PC-9 (cell line): ENCODE measurements at regions not wholly inside any gene's neighbourhood (a gene's known extent, or its start where the extent isn't known, plus 50 kb on each side); places are given as distances from the start of the nearest gene placed in this dataset.

Experiments
- BruUV-seq: library from RNA; stranded (reverse); fragments of 400-500 nt; replicated peaks from 2 replicates; lab custom pipeline; 2021; lab: Mats Ljungman, UMichigan
- CTCF ChIA-PET: fragments of 300-600 bp; sonication (Branson Sonifier 250); formaldehyde crosslinking; loops from one replicate; lab custom pipeline; 2022; ENCODE audit warnings: antibody characterized with exemption; lab: Charles Lee
- POLR2A ChIA-PET: fragments of 300-600 bp; sonication (Branson Sonifier 250); formaldehyde crosslinking; loops from one replicate; lab custom pipeline; 2022; ENCODE audit warnings: antibody characterized with exemption; ENCODE audit not compliant: unreplicated experiment; lab: Charles Lee
- DNase-seq, 2 experiments: peaks; one replicate each; pipeline versions ENCODE4 v3.0.0 to v3.0.0-alpha.2; 2015 to 2022; ENCODE audit warnings: mixed read lengths in 1 of 2
- H2AFZ ChIP-seq: fragments of 200-600 bp; sonication (generic); 2 replicates; pipeline ENCODE4 v1.8.1; 2017; ENCODE audit warnings: antibody characterized with exemption
- H3F3A ChIP-seq: fragments of 200-600 bp; sonication (generic); 2 replicates; pipeline ENCODE4 v1.8.1; 2017; ENCODE audit warnings: antibody characterized with exemption, mild to moderate bottlenecking, low read depth; ENCODE audit not compliant: insufficient read depth
- H3K27ac ChIP-seq: fragments of 200-600 bp; sonication (generic); 2 replicates; pipeline ENCODE4 v1.6.1; 2016; ENCODE audit warnings: mixed run types
- H3K27me3 ChIP-seq: fragments of 200-600 bp; sonication (generic); 2 replicates; pipeline ENCODE4 v1.6.1; 2016; ENCODE audit warnings: low read depth, mixed run types; ENCODE audit not compliant: insufficient read depth
- H3K36me3 ChIP-seq: fragments of 200-600 bp; sonication (generic); 2 replicates; pipeline ENCODE4 v1.6.1; 2016; ENCODE audit warnings: low read depth, mixed run types
- H3K4me1 ChIP-seq: fragments of 200-600 bp; sonication (generic); replicated peaks from 2 replicates; pipeline ENCODE4 v1.6.1; 2016; ENCODE audit warnings: mixed run types; ENCODE audit not compliant: insufficient read depth
- H3K4me2 ChIP-seq: fragments of 200-600 bp; sonication (generic); 2 replicates; pipeline ENCODE4 v1.6.1; 2017; ENCODE audit warnings: mixed run types
- H3K4me3 ChIP-seq: fragments of 200-600 bp; sonication (generic); 2 replicates; pipeline ENCODE4 v1.6.1; 2016; ENCODE audit warnings: mixed run types
- H3K79me2 ChIP-seq: fragments of 200-600 bp; sonication (generic); 2 replicates; pipeline ENCODE4 v1.6.1; 2017; ENCODE audit warnings: low read depth, mixed run types
- H3K9me2 ChIP-seq: fragments of 200-600 bp; sonication (generic); 2 replicates; pipeline ENCODE4 v1.8.1; 2017; ENCODE audit warnings: mild to moderate bottlenecking; ENCODE audit not compliant: insufficient read depth
- H3K9me3 ChIP-seq: fragments of 200-600 bp; sonication (generic); 2 replicates; pipeline ENCODE4 v1.8.1; 2016; ENCODE audit warnings: low read depth; ENCODE audit not compliant: insufficient read depth
- H4K20me1 ChIP-seq: fragments of 200-600 bp; sonication (generic); 2 replicates; pipeline ENCODE4 v1.8.1; 2017; ENCODE audit not compliant: insufficient read depth
- EZH2 ChIP-seq: fragments of 200-600 bp; sonication (generic); IDR thresholded peaks from 2 replicates; pipeline ENCODE4 v1.8.0; 2017; ENCODE audit warnings: antibody characterized with exemption, low read depth
- intact Hi-C: fragments of 100-400 bp; cut with micrococcal nuclease; formaldehyde crosslinking; loops from one replicate; pipeline ENCODE4 v1.10.0; 2022; ENCODE audit not compliant: unreplicated experiment
- TF ChIP-seq, protein P1 (sequence below): fragments of 200-600 bp; sonication (generic); conservative IDR thresholded peaks from 2 replicates; pipeline ENCODE4 v1.6.1; 2017; ENCODE audit warnings: mixed run types, antibody characterized with exemption, mild to moderate bottlenecking, moderate library complexity

DNA sequence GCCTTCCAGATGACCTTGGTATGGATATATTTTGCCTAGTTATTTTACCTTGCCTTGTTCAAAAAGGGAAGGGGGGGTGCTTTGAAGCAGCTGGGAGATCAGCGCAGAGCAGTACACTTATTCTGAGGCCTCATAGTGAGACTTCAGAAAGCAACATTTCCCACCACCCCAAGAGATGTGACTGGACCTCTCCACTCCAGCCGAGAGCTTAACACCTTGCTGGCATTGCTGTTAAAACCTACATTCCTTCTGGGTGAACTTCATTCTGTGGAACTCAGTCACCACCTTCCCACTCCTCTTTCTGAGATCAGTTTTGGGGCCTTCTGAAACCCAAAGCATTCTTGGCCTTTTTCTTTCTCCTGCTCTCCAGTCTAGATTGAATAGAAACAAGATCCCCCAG is 148.7 kb downstream of the BARHL2 start:
- Histone ChIP-seq H3K27ac (no peak overlapping the region), H3K4me1 (no peaks in the 10 kb centered on the region), H3F3A (no peaks in the 10 kb centered on the region), H3K36me3 (no peaks in the 10 kb centered on the region), H3K27me3 (no peaks in the 10 kb centered on the region), H3K79me2 (no peaks in the 10 kb centered on the region), H3K4me2 (no peak overlapping the region), H3K4me3 (no peak overlapping the region), H4K20me1 (no peaks in the 10 kb centered on the region), H2AFZ (no peak overlapping the region), H3K9me2 (no peaks in the 10 kb centered on the region), H3K9me3 (0 out of 2 replicates have a peak, but pooled peaks cover 4% of the 10 kb centered on the region)
- CTCF ChIA-PET, result no interaction called here
- no TSS peak for BruUV-seq
- intact Hi-C loops, result no loop called here
- no peak for DNase-seq
- TF ChIP-seq, protein P1, sequence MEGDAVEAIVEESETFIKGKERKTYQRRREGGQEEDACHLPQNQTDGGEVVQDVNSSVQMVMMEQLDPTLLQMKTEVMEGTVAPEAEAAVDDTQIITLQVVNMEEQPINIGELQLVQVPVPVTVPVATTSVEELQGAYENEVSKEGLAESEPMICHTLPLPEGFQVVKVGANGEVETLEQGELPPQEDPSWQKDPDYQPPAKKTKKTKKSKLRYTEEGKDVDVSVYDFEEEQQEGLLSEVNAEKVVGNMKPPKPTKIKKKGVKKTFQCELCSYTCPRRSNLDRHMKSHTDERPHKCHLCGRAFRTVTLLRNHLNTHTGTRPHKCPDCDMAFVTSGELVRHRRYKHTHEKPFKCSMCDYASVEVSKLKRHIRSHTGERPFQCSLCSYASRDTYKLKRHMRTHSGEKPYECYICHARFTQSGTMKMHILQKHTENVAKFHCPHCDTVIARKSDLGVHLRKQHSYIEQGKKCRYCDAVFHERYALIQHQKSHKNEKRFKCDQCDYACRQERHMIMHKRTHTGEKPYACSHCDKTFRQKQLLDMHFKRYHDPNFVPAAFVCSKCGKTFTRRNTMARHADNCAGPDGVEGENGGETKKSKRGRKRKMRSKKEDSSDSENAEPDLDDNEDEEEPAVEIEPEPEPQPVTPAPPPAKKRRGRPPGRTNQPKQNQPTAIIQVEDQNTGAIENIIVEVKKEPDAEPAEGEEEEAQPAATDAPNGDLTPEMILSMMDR, result no peak
- TF ChIP-seq EZH2, result no peak
- POLR2A ChIA-PET, result no interaction called here

DNA sequence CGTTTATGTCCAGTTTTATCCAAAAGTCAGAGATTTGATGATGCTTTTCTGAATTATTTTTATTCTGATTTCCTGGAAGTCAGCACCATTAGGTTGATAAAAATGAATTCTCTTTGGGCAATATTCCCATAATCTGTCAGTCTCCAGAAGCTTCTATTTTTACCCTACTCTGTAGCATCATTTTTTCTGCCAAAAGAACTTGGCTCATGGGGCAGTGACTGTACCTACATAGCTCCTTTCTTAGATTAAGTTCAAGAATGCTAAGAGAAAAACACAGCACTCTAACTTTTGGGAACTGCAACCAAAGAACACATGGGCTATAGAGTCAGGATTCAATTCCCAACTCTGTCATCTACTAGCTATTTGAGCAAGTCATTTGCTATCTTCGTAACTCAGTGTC is 152.9 kb downstream of the BARHL2 start:
- TF ChIP-seq EZH2, result no peak
- TF ChIP-seq, protein P1, result no peak
- Histone ChIP-seq H3K4me3 (no peak overlapping the region), H3K79me2 (no peaks in the 10 kb centered on the region), H3K27me3 (no peaks in the 10 kb centered on the region), H3K4me2 (no peak overlapping the region), H3K9me2 (no peaks in the 10 kb centered on the region), H3K36me3 (no peaks in the 10 kb centered on the region), H4K20me1 (no peaks in the 10 kb centered on the region), H2AFZ (no peak overlapping the region), H3K4me1 (peaks cover 3% of the 10 kb centered on the region), H3K9me3 (no peaks in the 10 kb centered on the region), H3F3A (peaks cover 4% of the 10 kb centered on the region; the same call in 1 of the 2 replicates), H3K27ac (no peak overlapping the region)
- intact Hi-C loops, result no loop called here
- DNase-seq, result no peak
- BruUV-seq, result no TSS peak
- POLR2A ChIA-PET, result no interaction called here
- CTCF ChIA-PET, result no interaction called here

DNA sequence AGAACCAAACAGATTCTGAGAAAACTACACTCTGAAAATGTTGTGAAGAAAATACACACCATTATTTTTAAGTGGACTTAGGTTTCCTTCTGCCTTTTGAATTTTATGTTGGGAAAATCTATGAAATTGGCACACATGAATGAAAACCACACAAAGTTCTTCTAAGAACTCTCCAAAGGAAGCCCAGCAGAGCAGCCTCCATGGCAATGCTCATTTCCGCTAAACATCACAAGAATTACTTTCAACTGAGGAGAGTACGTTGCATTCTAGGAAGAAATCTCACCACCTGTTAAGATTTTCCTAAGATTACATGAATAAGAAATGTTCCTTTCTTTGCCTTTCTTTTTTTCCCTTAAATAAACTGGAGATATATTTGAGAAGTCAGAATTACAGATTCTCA is 154.2 kb downstream of the BARHL2 start:
- H4K20me1 ChIP-seq, result no peaks in the 10 kb centered on the region
- TF ChIP-seq EZH2, result no peak
- TF ChIP-seq, protein P1, result no peak
- ChIA-PET POLR2A (no interaction called here), CTCF (no interaction called here)
- no peaks in the 10 kb centered on the region for H3K9me2 ChIP-seq
- no peaks in the 10 kb centered on the region for H3K9me3 ChIP-seq
- no peaks in the 10 kb centered on the region for H3K79me2 ChIP-seq
- H3K36me3 ChIP-seq, result no peaks in the 10 kb centered on the region
- no peak overlapping the region for H3K27ac ChIP-seq
- no peak overlapping the region for H2AFZ ChIP-seq
- H3F3A ChIP-seq, result peaks cover 17% of the 10 kb centered on the region
- peaks cover 16% of the 10 kb centered on the region for H3K4me1 ChIP-seq
- DNase-seq, result no peak
- H3K27me3 ChIP-seq, result no peaks in the 10 kb centered on the region
- no TSS peak for BruUV-seq
- no peak overlapping the region for H3K4me2 ChIP-seq
- no peak overlapping the region for H3K4me3 ChIP-seq
- intact Hi-C loops, result no loop called here
